OCI-LY3 (cell line): ENCODE measurements at regions not wholly inside any gene's neighbourhood (a gene's known extent, or its start where the extent isn't known, plus 50 kb on each side); places are given as distances from the start of the nearest gene placed in this dataset.

Source experiments
- CTCF ChIP-seq: fragments of 200-600, 300-600 bp; sonication (generic); IDR thresholded peaks from 2 replicates; pipeline ENCODE4 v1.5.1; 2014; ENCODE audit warnings: antibody characterized with exemption, low read length, low read depth
- EZH2phosphoT487 ChIP-seq: fragments of 200-600 bp; shearing (Covaris generic); IDR thresholded peaks from 2 replicates; pipeline ENCODE4 v1.6.1; 2018; ENCODE audit warnings: antibody characterized with exemption, mixed run types, low read depth

GRCh38 chr5:81848362-81848880, 97.5 kb upstream of the SSBP2 start:
- TF ChIP-seq CTCF (no peak), EZH2phosphoT487 (no peak)
